H1 (cell line): ENCODE measurements at regions not wholly inside any gene's neighbourhood (a gene's known extent, or its start where the extent isn't known, plus 50 kb on each side); places are given as distances from the start of the nearest gene placed in this dataset.

ENCODE experiments used
- ATF2 ChIP-seq: IDR thresholded peaks from 2 replicates; pipeline ENCODE4 v1.6.1; 2012; ENCODE audit warnings: low read length, inconsistent platforms
- CBX8 ChIP-seq: fragments of 300-800, 300-1000 bp; sonication (generic); IDR thresholded peaks from 2 replicates; pipeline ENCODE4 v1.7.1; 2016; ENCODE audit warnings: low read depth, low read length, borderline replicate concordance
- EZH2 ChIP-seq: fragments of 200-600 bp; sonication (generic); IDR thresholded peaks from 2 replicates; pipeline ENCODE4 v1.7.1; 2012; ENCODE audit warnings: low read depth, mild to moderate bottlenecking, moderate library complexity, low read length, inconsistent platforms; ENCODE audit not compliant: severe bottlenecking
- FOSL1 ChIP-seq: IDR thresholded peaks from 2 replicates; pipeline ENCODE4 v1.6.1; 2011; ENCODE audit warnings: mild to moderate bottlenecking, low read depth, low read length, moderate library complexity; ENCODE audit not compliant: insufficient read depth
- GABPA ChIP-seq: IDR thresholded peaks from 2 replicates; pipeline ENCODE4 v1.6.1; 2011; ENCODE audit warnings: mild to moderate bottlenecking, low read length, moderate library complexity, borderline replicate concordance; ENCODE audit not compliant: insufficient read depth
- POLR2A ChIP-seq, 2 experiments: IDR thresholded peaks; 1 replicate in 1 of 2; 2 replicates in 1 of 2; pipeline ENCODE4 v1.6.1; 2011; ENCODE audit warnings: low read depth in 2 of 2, low read length in 2 of 2, mild to moderate bottlenecking in 2 of 2; ENCODE audit errors: control extremely low read depth in 1 of 2
- POLR2AphosphoS5 ChIP-seq: IDR thresholded peaks from 2 replicates; pipeline ENCODE4 v1.6.1; 2011; ENCODE audit warnings: low read depth, low read length
- SIN3A ChIP-seq, 2 experiments: IDR thresholded peaks in 1 of 2; conservative IDR thresholded peaks in 1 of 2; 2 replicates each; pipeline ENCODE4 v1.6.1; 2011 to 2012; ENCODE audit warnings: low read length in 2 of 2, improper control_type of control experiment in 1 of 2, low read depth in 1 of 2, mild to moderate bottlenecking in 1 of 2
- SP1 ChIP-seq: IDR thresholded peaks from 2 replicates; pipeline ENCODE4 v1.6.1; 2011; ENCODE audit warnings: low read depth, low read length
- SRF ChIP-seq: IDR thresholded peaks from 2 replicates; pipeline ENCODE4 v1.6.1; 2011; ENCODE audit warnings: mild to moderate bottlenecking, low read depth, low read length, moderate library complexity
- TF ChIP-seq, protein P1 (sequence below), 3 experiments: IDR thresholded peaks; 1 replicate in 2 of 3; 2 replicates in 1 of 3; pipeline versions ENCODE4 v1.5.1 to v1.6.1; 2011; ENCODE audit warnings: low read length in 3 of 3, mild to moderate bottlenecking in 3 of 3, inconsistent platforms in 2 of 3, low read depth in 1 of 3, moderate library complexity in 1 of 3; ENCODE audit not compliant: insufficient read depth in 1 of 3; ENCODE audit errors: control extremely low read depth in 1 of 3

DNA sequence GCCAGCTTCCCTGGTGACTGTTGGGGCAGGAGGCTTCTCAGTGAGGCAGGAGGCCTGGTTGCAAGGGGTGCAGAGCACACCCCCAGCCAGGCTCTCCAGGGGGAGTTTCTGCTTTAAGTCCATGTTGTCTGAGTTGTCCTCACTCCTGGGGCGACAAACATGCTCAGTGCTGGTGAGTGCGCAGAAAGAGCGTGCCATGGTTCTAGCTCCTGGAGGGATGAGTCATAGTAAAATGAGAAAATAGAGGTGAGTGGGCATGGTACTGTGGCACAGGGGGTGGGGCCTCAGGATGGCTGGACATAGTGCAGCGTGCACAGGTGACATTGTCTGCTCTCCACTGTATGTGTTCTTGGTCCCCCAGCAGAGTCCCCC is 457.2 kb upstream of the HS6ST1 start:
- TF ChIP-seq CBX8 (no peak), FOSL1 (no peak), POLR2AphosphoS5 (no peak), ATF2 (no peak), EZH2 (no peak), SIN3A (conservative IDR thresholded peaks at IDR 0.05 in 1 of 2, IDR thresholded peaks at IDR 0.05 in 1 of 2; ENCODE audit: low read depth in 1 of 2, low read length in 2 of 2) (no peak), POLR2A (IDR thresholded peaks at IDR 0.05; ENCODE audit: control extremely low read depth in 1 of 2, low read depth in 2 of 2, low read length in 2 of 2) (no peak), SRF (no peak), SP1 (no peak), GABPA (no peak)
- TF ChIP-seq, protein P1, sequence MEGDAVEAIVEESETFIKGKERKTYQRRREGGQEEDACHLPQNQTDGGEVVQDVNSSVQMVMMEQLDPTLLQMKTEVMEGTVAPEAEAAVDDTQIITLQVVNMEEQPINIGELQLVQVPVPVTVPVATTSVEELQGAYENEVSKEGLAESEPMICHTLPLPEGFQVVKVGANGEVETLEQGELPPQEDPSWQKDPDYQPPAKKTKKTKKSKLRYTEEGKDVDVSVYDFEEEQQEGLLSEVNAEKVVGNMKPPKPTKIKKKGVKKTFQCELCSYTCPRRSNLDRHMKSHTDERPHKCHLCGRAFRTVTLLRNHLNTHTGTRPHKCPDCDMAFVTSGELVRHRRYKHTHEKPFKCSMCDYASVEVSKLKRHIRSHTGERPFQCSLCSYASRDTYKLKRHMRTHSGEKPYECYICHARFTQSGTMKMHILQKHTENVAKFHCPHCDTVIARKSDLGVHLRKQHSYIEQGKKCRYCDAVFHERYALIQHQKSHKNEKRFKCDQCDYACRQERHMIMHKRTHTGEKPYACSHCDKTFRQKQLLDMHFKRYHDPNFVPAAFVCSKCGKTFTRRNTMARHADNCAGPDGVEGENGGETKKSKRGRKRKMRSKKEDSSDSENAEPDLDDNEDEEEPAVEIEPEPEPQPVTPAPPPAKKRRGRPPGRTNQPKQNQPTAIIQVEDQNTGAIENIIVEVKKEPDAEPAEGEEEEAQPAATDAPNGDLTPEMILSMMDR (IDR thresholded peaks at IDR 0.05; ENCODE audit: control extremely low read depth in 1 of 3, insufficient read depth in 1 of 3, low read depth in 1 of 3, low read length in 3 of 3) = no peak
